ENCODE measurements at regions not wholly inside any gene's neighbourhood (a gene's known extent, or its start where the extent isn't known, plus 50 kb on each side); places are given as distances from the start of the nearest gene placed in this dataset.

- Histone ChIP-seq H3K4me1 (no peaks in the 10 kb centered on the region), H3K36me3 (no peaks in the 10 kb centered on the region), H3K9me3 (ENCODE audit: low read depth) (peaks cover 5% of the 10 kb centered on the region), H3F3A (ENCODE audit: low read depth) (no peaks in the 10 kb centered on the region), H3K9ac (no peak overlapping the region), H3K4me2 (no peak overlapping the region), H4K20me1 (ENCODE audit: low read depth) (no peaks in the 10 kb centered on the region), H2AFZ (replicated peaks) (no peak overlapping the region), H3K4me3 (no peak overlapping the region), H3K27me3 (no peaks in the 10 kb centered on the region), H3K27ac (no peak overlapping the region), H3K79me2 (ENCODE audit: low read depth) (no peaks in the 10 kb centered on the region)
- no peak for TF ChIP-seq CTCF (IDR thresholded peaks at IDR 0.05)
- TF ChIP-seq EZH2phosphoT487 (IDR thresholded peaks at IDR 0.05): no peak
- no peak for TF ChIP-seq EZH2 (IDR thresholded peaks at IDR 0.05)
- Mint-ChIP-seq H3K27ac (no peak overlapping the region), H3K4me1 (no peaks in the 10 kb centered on the region), H3K36me3 (no peaks in the 10 kb centered on the region), H3K9me3 (peaks cover 32% of the 10 kb centered on the region), H3K4me3 (no peak overlapping the region), H3K27me3 (ENCODE audit: insufficient read depth, low read depth) (peaks cover 2% of the 10 kb centered on the region)
- DNase-seq (ENCODE audit: low spot score): no peak
Observed at GRCh38 chr12:34107016-34107415, 84.7 kb downstream of the ALG10 start.

GRCh38 chr12:34107781-34108404 lies 85.6 kb downstream of the ALG10 start:
- H3K4me1 ChIP-seq: no peaks in the 10 kb centered on the region
- no peaks in the 10 kb centered on the region for H3K36me3 ChIP-seq
- Mint-ChIP-seq H3K36me3 (no peaks in the 10 kb centered on the region), H3K4me3 (no peak overlapping the region), H3K4me1 (no peaks in the 10 kb centered on the region), H3K9me3 (peaks cover 28% of the 10 kb centered on the region), H3K27ac (no peak overlapping the region), H3K27me3 (ENCODE audit: insufficient read depth, low read depth) (peaks cover 2% of the 10 kb centered on the region)
- H2AFZ ChIP-seq (replicated peaks): no peak overlapping the region
- no peak for DNase-seq (ENCODE audit: low spot score)
- no peaks in the 10 kb centered on the region for H3F3A ChIP-seq (ENCODE audit: low read depth)
- H3K4me2 ChIP-seq: no peak overlapping the region
- peaks cover 5% of the 10 kb centered on the region for H3K9me3 ChIP-seq (ENCODE audit: low read depth)
- H3K27me3 ChIP-seq: no peaks in the 10 kb centered on the region
- TF ChIP-seq EZH2 (IDR thresholded peaks at IDR 0.05) (no peak), CTCF (IDR thresholded peaks at IDR 0.05) (no peak), EZH2phosphoT487 (IDR thresholded peaks at IDR 0.05) (no peak)
- H3K79me2 ChIP-seq (ENCODE audit: low read depth): no peaks in the 10 kb centered on the region
- no peak overlapping the region for H3K4me3 ChIP-seq
- H3K9ac ChIP-seq: no peak overlapping the region
- H4K20me1 ChIP-seq (ENCODE audit: low read depth): no peaks in the 10 kb centered on the region
- H3K27ac ChIP-seq: no peak overlapping the region

GRCh38 chr12:34108405-34108803 lies 86.1 kb downstream of the ALG10 start:
- Histone ChIP-seq H2AFZ (replicated peaks) (no peak overlapping the region), H3K4me3 (no peak overlapping the region), H3K9ac (no peak overlapping the region), H3K4me1 (no peaks in the 10 kb centered on the region), H4K20me1 (ENCODE audit: low read depth) (no peaks in the 10 kb centered on the region), H3F3A (ENCODE audit: low read depth) (no peaks in the 10 kb centered on the region), H3K36me3 (no peaks in the 10 kb centered on the region), H3K79me2 (ENCODE audit: low read depth) (no peaks in the 10 kb centered on the region), H3K4me2 (no peak overlapping the region), H3K27me3 (no peaks in the 10 kb centered on the region), H3K27ac (no peak overlapping the region), H3K9me3 (ENCODE audit: low read depth) (no peaks in the 10 kb centered on the region)
- no peak overlapping the region for H3K27ac Mint-ChIP-seq
- H3K36me3 Mint-ChIP-seq: no peaks in the 10 kb centered on the region
- H3K9me3 Mint-ChIP-seq: peaks cover 28% of the 10 kb centered on the region
- no peak for DNase-seq (ENCODE audit: low spot score)
- TF ChIP-seq EZH2 (IDR thresholded peaks at IDR 0.05): no peak
- TF ChIP-seq CTCF (IDR thresholded peaks at IDR 0.05): no peak
- TF ChIP-seq EZH2phosphoT487 (IDR thresholded peaks at IDR 0.05): no peak
- peaks cover 2% of the 10 kb centered on the region for H3K27me3 Mint-ChIP-seq (ENCODE audit: insufficient read depth, low read depth)
- no peak overlapping the region for H3K4me3 Mint-ChIP-seq
- H3K4me1 Mint-ChIP-seq: no peaks in the 10 kb centered on the region
